Body of pancreas (tissue), 4 donors: ENCODE measurements at regions not wholly inside any gene's neighbourhood (a gene's known extent, or its start where the extent isn't known, plus 50 kb on each side); places are given as distances from the start of the nearest gene placed in this dataset.
A peak's percentile ranks its signal among the peaks of the same experiment; 100 is the strongest.
"Not testable (repeated sequence)": the region's sequence is repeated elsewhere in the genome, so short reads cannot be mapped to it uniquely, and the experiment has no call there.

ENCODE experiments used
- ATAC-seq: fragments of 150-250 bp; one replicate; pipeline ENCODE4 v1.9.1; 2016
- DNase-seq, 4 donors: peaks; one replicate each; pipeline ENCODE4 v3.0.0-alpha.2; 2019
- H3K27ac ChIP-seq, 4 donors: fragments of 200-600 bp; sonication (generic); 1 replicate in 3 of 4; 2 replicates in 1 of 4; pipeline versions ENCODE4 v1.5.1 to v1.6.1; 2016 to 2019; ENCODE audit warnings: mild to moderate bottlenecking in 1 of 4, mixed read lengths in 1 of 4, moderate library complexity in 1 of 4
- H3K27me3 ChIP-seq, 2 donors: fragments of 200-600 bp; sonication (generic); one replicate each; pipeline ENCODE4 v1.6.0; 2016; ENCODE audit warnings: mild to moderate bottlenecking in 1 of 2
- H3K36me3 ChIP-seq, 2 donors: fragments of 200-600 bp; sonication (generic); replicated peaks in 1 of 2; 2 replicates each; pipeline ENCODE4 v1.5.1; 2016; ENCODE audit warnings: low read depth in 2 of 2; ENCODE audit not compliant: insufficient read depth in 1 of 2
- H3K4me1 ChIP-seq: fragments of 200-600 bp; sonication (generic); one replicate; pipeline ENCODE4 v1.6.0; 2016
- H3K4me3 ChIP-seq, 2 donors: fragments of 200-600 bp; sonication (generic); 1 replicate in 1 of 2; 2 replicates in 1 of 2; pipeline ENCODE4 v1.5.1; 2016 to 2019
- H3K9me3 ChIP-seq, 3 donors: fragments of 200-600 bp; sonication (generic); 1 replicate in 2 of 3; 2 replicates in 1 of 3; pipeline ENCODE4 v1.5.1; 2016
- POLR2A ChIP-seq, 3 donors: fragments of 450-650 bp; IDR thresholded peaks; one replicate each; pipeline ENCODE4 v1.6.1; 2016; ENCODE audit warnings: antibody characterized with exemption in 3 of 3, mild to moderate bottlenecking in 2 of 3
- WGBS, 2 donors: methylation state at CpG; one replicate each; pipeline ENCODE4 v1.1.5; 2017; 5-methylcytosine and 5-hydroxymethylcytosine counted together
- intact Hi-C: fragments of 100-400 bp; cut with DNase I; formaldehyde crosslinking; loops from one replicate; pipeline ENCODE4 v1.15.1; 2023
- TF ChIP-seq, protein P1 (sequence below), 7 experiments: fragments of 450-650 bp in 4 of 7; fragments of 200-600 bp in 3 of 7; sonication (generic) in 3 of 7; IDR thresholded peaks; one replicate each; pipeline ENCODE4 v1.5.1; 2016 to 2019; ENCODE audit warnings: antibody characterized with exemption in 7 of 7

DNA sequence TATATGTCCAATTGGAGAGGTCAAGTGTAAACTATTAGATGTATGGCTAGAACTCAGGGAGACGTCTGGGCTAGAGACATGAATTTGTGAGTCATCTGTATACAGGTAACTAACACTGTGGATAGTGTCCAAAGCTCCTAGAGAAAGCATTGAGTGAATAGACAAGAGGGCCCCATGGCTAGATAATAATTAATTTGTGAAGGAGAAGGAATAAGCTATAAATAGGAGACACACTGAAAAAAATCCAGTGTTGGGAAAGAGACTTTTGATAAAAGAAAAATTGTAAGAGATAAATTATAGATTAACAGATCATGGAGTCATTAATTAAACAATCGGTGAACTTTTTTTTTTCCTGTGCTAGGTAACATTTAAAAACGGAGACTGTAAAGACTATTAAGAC is 326.6 kb upstream of the PRICKLE1 start:
- Histone ChIP-seq H3K9me3 (no peaks in the 10 kb centered on the region), H3K4me1 (peaks cover 28% of the 10 kb centered on the region), H3K27ac (peak overlapping the region in 2 of 4 donors; percentile 35 to 48), H3K27me3 (no peaks in the 10 kb centered on the region), H3K36me3 (no peaks in the 10 kb centered on the region), H3K4me3 (no peak overlapping the region)
- no peak for DNase-seq
- intact Hi-C loops, result no loop called here
- ATAC-seq, result peak; percentile 81
- 5 to 15% methylated on average over 3 of the region's 3 CpGs for WGBS, 2 donors
- TF ChIP-seq, protein P1, sequence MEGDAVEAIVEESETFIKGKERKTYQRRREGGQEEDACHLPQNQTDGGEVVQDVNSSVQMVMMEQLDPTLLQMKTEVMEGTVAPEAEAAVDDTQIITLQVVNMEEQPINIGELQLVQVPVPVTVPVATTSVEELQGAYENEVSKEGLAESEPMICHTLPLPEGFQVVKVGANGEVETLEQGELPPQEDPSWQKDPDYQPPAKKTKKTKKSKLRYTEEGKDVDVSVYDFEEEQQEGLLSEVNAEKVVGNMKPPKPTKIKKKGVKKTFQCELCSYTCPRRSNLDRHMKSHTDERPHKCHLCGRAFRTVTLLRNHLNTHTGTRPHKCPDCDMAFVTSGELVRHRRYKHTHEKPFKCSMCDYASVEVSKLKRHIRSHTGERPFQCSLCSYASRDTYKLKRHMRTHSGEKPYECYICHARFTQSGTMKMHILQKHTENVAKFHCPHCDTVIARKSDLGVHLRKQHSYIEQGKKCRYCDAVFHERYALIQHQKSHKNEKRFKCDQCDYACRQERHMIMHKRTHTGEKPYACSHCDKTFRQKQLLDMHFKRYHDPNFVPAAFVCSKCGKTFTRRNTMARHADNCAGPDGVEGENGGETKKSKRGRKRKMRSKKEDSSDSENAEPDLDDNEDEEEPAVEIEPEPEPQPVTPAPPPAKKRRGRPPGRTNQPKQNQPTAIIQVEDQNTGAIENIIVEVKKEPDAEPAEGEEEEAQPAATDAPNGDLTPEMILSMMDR (IDR thresholded peaks at IDR 0.05), result no peak
- no peak for TF ChIP-seq POLR2A (IDR thresholded peaks at IDR 0.05)

DNA sequence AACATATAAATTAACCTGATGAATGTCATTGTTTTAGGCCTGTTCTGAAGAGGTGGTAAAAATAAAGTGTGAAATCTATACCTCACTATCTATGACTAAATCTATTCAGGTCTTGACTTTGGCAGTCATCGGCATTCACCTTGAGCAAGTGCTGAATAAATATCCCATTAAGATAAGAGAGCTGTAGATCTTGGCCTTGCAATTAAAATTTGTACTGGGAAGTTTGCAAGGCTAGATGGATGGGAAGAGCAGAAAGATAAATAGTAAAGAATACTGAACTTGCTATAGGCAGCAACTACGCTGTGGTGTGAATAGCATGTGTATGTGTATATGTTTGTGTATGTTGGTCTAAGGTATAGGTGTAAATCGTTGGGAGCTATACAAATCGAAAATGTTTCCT is 325.9 kb upstream of the PRICKLE1 start:
- ATAC-seq (no peak), DNase-seq (no peak)
- Histone ChIP-seq H3K27me3 (no peaks in the 10 kb centered on the region), H3K27ac (peak overlapping the region in 2 of 4 donors; percentile 35 to 48), H3K9me3 (no peaks in the 10 kb centered on the region), H3K36me3 (no peaks in the 10 kb centered on the region), H3K4me1 (peaks cover 25% of the 10 kb centered on the region), H3K4me3 (no peak overlapping the region)
- WGBS, 2 donors, result 56% methylated on average over 4 of the region's 4 CpGs
- intact Hi-C loops, result no loop called here
- no peak for TF ChIP-seq POLR2A (IDR thresholded peaks at IDR 0.05)
- TF ChIP-seq, protein P1 (IDR thresholded peaks at IDR 0.05), result no peak

DNA sequence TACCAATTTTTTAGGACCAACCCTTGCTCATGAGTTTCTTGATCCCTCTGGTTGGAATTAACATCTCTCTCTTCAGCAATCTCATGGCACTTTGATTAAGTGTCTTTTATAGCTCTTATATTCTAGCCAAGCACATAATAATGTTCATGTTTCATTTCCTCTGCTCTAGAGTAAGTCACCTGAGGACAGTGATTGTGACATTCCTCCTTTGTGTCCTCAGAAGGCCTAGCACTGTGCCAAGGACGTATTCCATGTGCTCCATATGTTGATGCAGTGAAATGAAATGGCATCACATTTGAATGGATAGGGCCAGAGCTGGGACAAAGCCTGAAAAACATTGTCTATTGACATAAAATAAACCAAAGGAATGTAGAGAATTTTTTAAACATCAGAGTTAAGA is 322.8 kb upstream of the PRICKLE1 start:
- no peak for DNase-seq
- Histone ChIP-seq H3K4me3 (no peak overlapping the region), H3K4me1 (peaks cover 25% of the 10 kb centered on the region), H3K27me3 (no peaks in the 10 kb centered on the region), H3K27ac (no peak overlapping the region), H3K36me3 (no peaks in the 10 kb centered on the region), H3K9me3 (no peaks in the 10 kb centered on the region)
- intact Hi-C loops, result no loop called here
- WGBS, 2 donors, result 78 to 90% methylated on average over 1 of the region's 1 CpG
- ATAC-seq, result no peak
- TF ChIP-seq POLR2A (IDR thresholded peaks at IDR 0.05), result no peak
- TF ChIP-seq, protein P1 (IDR thresholded peaks at IDR 0.05), result no peak

DNA sequence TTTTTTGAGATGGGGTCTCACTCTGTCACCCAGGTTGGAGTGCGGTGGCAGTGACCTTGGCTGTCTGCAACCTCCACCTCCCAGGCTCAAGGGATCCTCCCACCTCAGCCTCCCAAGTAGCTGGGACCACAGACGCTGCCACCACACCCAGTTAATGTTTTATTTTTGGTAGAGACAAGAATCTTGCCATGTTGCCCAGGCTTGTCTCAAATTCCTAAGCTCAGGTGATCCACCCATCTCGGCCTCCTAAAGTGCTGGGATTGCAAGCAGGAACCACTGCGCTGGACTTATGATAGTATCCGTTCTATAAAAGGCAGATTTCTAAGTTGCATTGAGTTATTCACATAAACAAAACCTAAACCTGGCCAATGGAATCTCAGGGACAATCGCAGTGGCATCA is 321.1 kb upstream of the PRICKLE1 start:
- ATAC-seq, result no peak

DNA sequence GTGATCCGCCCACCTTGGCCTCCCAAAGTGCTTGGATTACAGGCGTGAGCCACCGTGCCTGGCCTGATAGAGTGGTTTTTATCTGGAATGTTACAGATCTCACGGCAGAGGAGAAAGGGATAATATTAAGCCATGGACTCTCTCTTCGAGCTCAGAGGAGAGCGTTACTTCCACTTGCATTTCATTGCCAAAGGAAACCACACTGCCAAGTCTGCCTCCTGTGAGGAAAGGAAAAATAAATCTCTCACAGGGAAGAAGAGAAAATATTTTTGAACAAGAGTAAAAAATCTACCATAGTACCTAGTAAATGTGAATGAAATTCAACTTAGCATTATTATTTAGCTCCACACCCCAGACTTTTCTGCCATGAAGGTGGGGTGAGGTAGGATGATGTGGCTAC is 319.2 kb upstream of the PRICKLE1 start:
- H3K4me3 ChIP-seq, result no peak overlapping the region
- H3K27me3 ChIP-seq, result no peaks in the 10 kb centered on the region
- no peak overlapping the region for H3K27ac ChIP-seq
- no peaks in the 10 kb centered on the region for H3K9me3 ChIP-seq
- no peaks in the 10 kb centered on the region for H3K36me3 ChIP-seq
- 61 to 70% methylated on average over 6 of the region's 6 CpGs for WGBS, 2 donors
- intact Hi-C loops, result no loop called here
- DNase-seq (no peak), ATAC-seq (no peak)
- TF ChIP-seq, protein P1 (IDR thresholded peaks at IDR 0.05), result no peak
- no peak for TF ChIP-seq POLR2A (IDR thresholded peaks at IDR 0.05)
- H3K4me1 ChIP-seq, result no peaks in the 10 kb centered on the region

More for the DNA sequence above, 321.1 kb upstream of the PRICKLE1 start:
- H3K9me3 ChIP-seq, result no peaks in the 10 kb centered on the region
- H3K4me1 ChIP-seq, result peaks cover 14% of the 10 kb centered on the region
- no peak overlapping the region for H3K27ac ChIP-seq
- H3K27me3 ChIP-seq, result no peaks in the 10 kb centered on the region
- intact Hi-C loops, result no loop called here
- whole genome bisulfite sequencing, 2 donors, result 60 to 67% methylated on average over 6 of the region's 6 CpGs
- DNase-seq, result no peak
- no peak overlapping the region for H3K4me3 ChIP-seq
- no peak for TF ChIP-seq POLR2A (IDR thresholded peaks at IDR 0.05)
- TF ChIP-seq, protein P1 (IDR thresholded peaks at IDR 0.05), result no peak
- H3K36me3 ChIP-seq, result no peaks in the 10 kb centered on the region

DNA sequence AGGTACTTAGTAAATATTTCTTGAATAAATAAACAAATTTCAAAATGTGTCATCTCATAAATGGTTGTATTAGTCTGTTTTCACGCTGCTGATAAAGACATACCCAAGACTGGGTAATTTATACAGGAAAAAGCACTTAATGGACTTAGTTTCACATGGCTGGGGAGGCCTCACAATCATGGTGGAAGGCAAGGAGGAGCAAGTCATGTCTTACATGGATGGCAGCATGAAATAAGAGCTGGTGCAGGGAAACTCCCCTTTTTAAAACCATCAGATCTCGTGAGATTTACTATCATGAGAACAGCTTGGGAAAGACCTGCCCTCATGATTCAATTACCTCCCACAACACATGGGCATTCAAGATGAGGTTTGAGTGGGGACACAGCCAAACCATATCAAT is 317.3 kb upstream of the PRICKLE1 start:
- DNase-seq, ATAC-seq, intact Hi-C loops, H3K27me3 ChIP-seq, H3K27ac ChIP-seq, H3K4me1 ChIP-seq, H3K9me3 ChIP-seq, H3K4me3 ChIP-seq, H3K36me3 ChIP-seq: not testable (repeated sequence)
- WGBS, 2 donors, result 86 to 92% methylated on average over 2 of the region's 2 CpGs
